Fibroblast of lung (primary cell): ENCODE measurements at regions not wholly inside any gene's neighbourhood (a gene's known extent, or its start where the extent isn't known, plus 50 kb on each side); places are given as distances from the start of the nearest gene placed in this dataset.

Source experiments
- DNase-seq, 2 donors: peaks; one replicate each; pipeline versions ENCODE4 v3.0.0 to v3.0.0-alpha.2; 2010; ENCODE audit warnings: low read depth in 2 of 2
- H2AFZ ChIP-seq: 2 replicates; pipeline ENCODE4 v1.5.1; 2012; ENCODE audit warnings: low read length, control low read depth, inconsistent platforms
- H3K27ac ChIP-seq: 2 replicates; pipeline ENCODE4 v1.5.1; 2011; ENCODE audit warnings: low read length, control low read depth; ENCODE audit not compliant: insufficient read depth
- H3K27me3 ChIP-seq: 2 replicates; pipeline ENCODE4 v1.5.1; 2011; ENCODE audit warnings: mild to moderate bottlenecking, low read length; ENCODE audit not compliant: control insufficient read depth, insufficient read depth
- H3K36me3 ChIP-seq: 2 replicates; pipeline ENCODE4 v1.5.1; 2011; ENCODE audit warnings: low read length; ENCODE audit not compliant: control insufficient read depth, insufficient read depth
- H3K4me1 ChIP-seq: 2 replicates; pipeline ENCODE4 v1.5.1; 2011; ENCODE audit warnings: low read length; ENCODE audit not compliant: control insufficient read depth, insufficient read depth; ENCODE audit errors: extremely low read depth
- H3K4me2 ChIP-seq: 2 replicates; pipeline ENCODE4 v1.5.1; 2011; ENCODE audit warnings: low read length, control low read depth; ENCODE audit not compliant: insufficient read depth; ENCODE audit errors: extremely low read depth
- H3K4me3 ChIP-seq, 4 experiments: fragments of 200-600 bp in 1 of 4; sonication (generic) in 1 of 4; replicated peaks in 1 of 4; 2 replicates each; pipeline ENCODE4 v1.5.1; 2011 to 2016; ENCODE audit warnings: low read length in 4 of 4, low read depth in 3 of 4, mild to moderate bottlenecking in 3 of 4, control low read depth in 2 of 4, inconsistent platforms in 1 of 4, mixed read lengths in 1 of 4; ENCODE audit not compliant: insufficient read depth in 1 of 4; ENCODE audit errors: control extremely low read depth in 1 of 4
- H3K79me2 ChIP-seq: 2 replicates; pipeline ENCODE4 v1.5.1; 2012; ENCODE audit warnings: mild to moderate bottlenecking, low read length, inconsistent platforms; ENCODE audit not compliant: control insufficient read depth, insufficient read depth
- H3K9ac ChIP-seq: 2 replicates; pipeline ENCODE4 v1.5.1; 2011; ENCODE audit warnings: mild to moderate bottlenecking, low read length, control low read depth; ENCODE audit not compliant: insufficient read depth
- H3K9me3 ChIP-seq: 2 replicates; pipeline ENCODE4 v1.5.1; 2012; ENCODE audit warnings: low read depth, low read length; ENCODE audit not compliant: control insufficient read depth, insufficient read depth
- H4K20me1 ChIP-seq: 2 replicates; pipeline ENCODE4 v1.5.1; 2011; ENCODE audit warnings: low read length; ENCODE audit not compliant: control insufficient read depth, insufficient read depth; ENCODE audit errors: extremely low read depth
- CTCF ChIP-seq, 2 donors: IDR thresholded peaks in 1 of 2; conservative IDR thresholded peaks in 1 of 2; 1 replicate in 1 of 2; 2 replicates in 1 of 2; pipeline ENCODE4 v1.5.1; 2011 to 2012; ENCODE audit warnings: low read length in 2 of 2, control low read depth in 1 of 2, inconsistent platforms in 1 of 2, low read depth in 1 of 2, mild to moderate bottlenecking in 1 of 2
- EZH2 ChIP-seq: IDR thresholded peaks from 2 replicates; pipeline ENCODE4 v1.5.1; 2012; ENCODE audit warnings: low read length, control low read depth, mild to moderate bottlenecking; ENCODE audit errors: missing control alignments

GRCh38 chrX:10981506-10981905, 129.6 kb upstream of the HCCS start:
- H3K9ac ChIP-seq: no peak overlapping the region
- H3K9me3 ChIP-seq: no peaks in the 10 kb centered on the region
- H3K4me2 ChIP-seq: no peak overlapping the region
- H3K4me3 ChIP-seq: no peak overlapping the region
- no peaks in the 10 kb centered on the region for H4K20me1 ChIP-seq
- no peak overlapping the region for H3K27ac ChIP-seq
- H2AFZ ChIP-seq: no peak overlapping the region
- H3K27me3 ChIP-seq: no peaks in the 10 kb centered on the region
- H3K4me1 ChIP-seq: no peaks in the 10 kb centered on the region
- no peaks in the 10 kb centered on the region for H3K79me2 ChIP-seq
- DNase-seq: no peak
- no peaks in the 10 kb centered on the region for H3K36me3 ChIP-seq
- TF ChIP-seq EZH2 (no peak), CTCF (conservative IDR thresholded peaks at IDR 0.05 in 1 of 2, IDR thresholded peaks at IDR 0.05 in 1 of 2; ENCODE audit: low read depth in 1 of 2, low read length in 2 of 2) (no peak)

GRCh38 chrX:10983526-10983925, 127.6 kb upstream of the HCCS start:
- no peaks in the 10 kb centered on the region for H3K79me2 ChIP-seq
- no peak overlapping the region for H3K4me3 ChIP-seq
- H3K27me3 ChIP-seq: no peaks in the 10 kb centered on the region
- H3K27ac ChIP-seq: no peak overlapping the region
- no peak overlapping the region for H3K9ac ChIP-seq
- DNase-seq: no peak
- no peaks in the 10 kb centered on the region for H3K4me1 ChIP-seq
- no peaks in the 10 kb centered on the region for H3K9me3 ChIP-seq
- H2AFZ ChIP-seq: no peak overlapping the region
- no peaks in the 10 kb centered on the region for H3K36me3 ChIP-seq
- TF ChIP-seq CTCF (conservative IDR thresholded peaks at IDR 0.05 in 1 of 2, IDR thresholded peaks at IDR 0.05 in 1 of 2; ENCODE audit: low read depth in 1 of 2, low read length in 2 of 2) (no peak), EZH2 (no peak)
- H3K4me2 ChIP-seq: no peak overlapping the region
- no peaks in the 10 kb centered on the region for H4K20me1 ChIP-seq

GRCh38 chrX:10984213-10984612, 126.9 kb upstream of the HCCS start:
- H3K9me3 ChIP-seq: no peaks in the 10 kb centered on the region
- no peak overlapping the region for H3K4me2 ChIP-seq
- no peaks in the 10 kb centered on the region for H3K79me2 ChIP-seq
- H3K4me3 ChIP-seq: no peak overlapping the region
- no peak for DNase-seq
- H3K9ac ChIP-seq: no peak overlapping the region
- H3K4me1 ChIP-seq: no peaks in the 10 kb centered on the region
- H4K20me1 ChIP-seq: no peaks in the 10 kb centered on the region
- no peak overlapping the region for H3K27ac ChIP-seq
- H2AFZ ChIP-seq: no peak overlapping the region
- no peak for TF ChIP-seq CTCF (conservative IDR thresholded peaks at IDR 0.05 in 1 of 2, IDR thresholded peaks at IDR 0.05 in 1 of 2; ENCODE audit: low read depth in 1 of 2, low read length in 2 of 2)
- no peak for TF ChIP-seq EZH2
- no peaks in the 10 kb centered on the region for H3K36me3 ChIP-seq
- no peaks in the 10 kb centered on the region for H3K27me3 ChIP-seq
